HepG2 (cell line): ENCODE measurements at regions not wholly inside any gene's neighbourhood (a gene's known extent, or its start where the extent isn't known, plus 50 kb on each side); places are given as distances from the start of the nearest gene placed in this dataset.

ENCODE experiments used
- ATAC-seq: fragments of 200-7000 bp; cut with Tn5 transposase; 3 replicates; pipeline ENCODE4 v1.9.1; 2020; ENCODE audit warnings: mild to moderate bottlenecking, moderate library complexity
- BruUV-seq: library from RNA; stranded (reverse); fragments of 400-500 nt; replicated peaks from 2 replicates; lab custom pipeline; 2021; lab: Mats Ljungman, UMichigan
- CTCF ChIA-PET: fragments of 300-600 bp; formaldehyde crosslinking; extraction: SDS; loops from one replicate; lab custom pipeline; 2021; ENCODE audit warnings: low total read pairs, inconsistent platforms, low intra/inter-chr PET ratio; lab: Yijun Ruan, JAX
- POLR2A ChIA-PET: fragments of 350-600 bp; sonication (Branson Sonifier 250); formaldehyde crosslinking; loops from one replicate; lab custom pipeline; 2020; ENCODE audit warnings: antibody characterized with exemption, inconsistent platforms; lab: Yijun Ruan, JAX
- DNase-seq: peaks from one replicate; pipeline ENCODE4 v3.0.0-alpha.2; 2015; ENCODE audit warnings: low spot score
- FAIRE-seq: peaks from 3 replicates; lab custom pipeline; 2011; peaks lifted over from hg19 to GRCh38; lab: Jason Lieb, UNC
- H2AFZ ChIP-seq: one replicate; pipeline ENCODE4 v1.6.1; 2011; ENCODE audit warnings: low read length, inconsistent platforms
- H3K27ac ChIP-seq: fragments of 300-600 bp; 3 replicates; pipeline ENCODE4 v1.8.0; 2011; ENCODE audit warnings: mixed run types, mild to moderate bottlenecking, mixed read lengths, low read length, inconsistent platforms; ENCODE audit not compliant: insufficient read depth; ENCODE audit errors: extremely low read length
- H3K27me3 ChIP-seq, 2 experiments: fragments of 200-600 bp in 1 of 2; 2 replicates in 1 of 2; 3 replicates in 1 of 2; pipeline versions ENCODE4 v1.6.0 to v1.8.0; 2011; ENCODE audit warnings: low read length in 2 of 2, mild to moderate bottlenecking in 2 of 2, moderate library complexity in 2 of 2, inconsistent platforms in 1 of 2; ENCODE audit not compliant: insufficient read depth in 2 of 2, control insufficient read depth in 1 of 2
- H3K36me3 ChIP-seq, 2 experiments: fragments of 200-600 bp in 1 of 2; replicated peaks in 1 of 2; 2 replicates in 1 of 2; 3 replicates in 1 of 2; pipeline versions ENCODE4 v1.5.1 to v1.8.0; 2011; ENCODE audit warnings: low read length in 2 of 2, inconsistent platforms in 1 of 2; ENCODE audit not compliant: insufficient read depth in 2 of 2, control insufficient read depth in 1 of 2
- H3K4me1 ChIP-seq: 2 replicates; pipeline ENCODE4 v1.5.1; 2012; ENCODE audit warnings: low read length, inconsistent platforms; ENCODE audit not compliant: insufficient read depth
- H3K4me2 ChIP-seq: 2 replicates; pipeline ENCODE4 v1.6.0; 2011; ENCODE audit warnings: low read depth, low read length, inconsistent platforms
- H3K4me3 ChIP-seq, 3 experiments: fragments of 200-600 bp in 1 of 3; sonication (generic), shearing (Covaris generic) in 1 of 3; replicated peaks in 1 of 3; 2 replicates each; pipeline ENCODE4 v1.5.1; 2011 to 2016; ENCODE audit warnings: low read length in 3 of 3, inconsistent platforms in 2 of 3, low read depth in 2 of 3, mild to moderate bottlenecking in 2 of 3, control low read depth in 1 of 3, mixed read lengths in 1 of 3; ENCODE audit not compliant: insufficient read depth in 1 of 3
- H3K79me2 ChIP-seq: one replicate; pipeline ENCODE4 v1.6.1; 2011; ENCODE audit warnings: low read length, inconsistent platforms; ENCODE audit not compliant: insufficient read depth
- H3K9ac ChIP-seq: 2 replicates; pipeline ENCODE4 v1.6.0; 2011; ENCODE audit warnings: mild to moderate bottlenecking, low read depth, low read length, inconsistent platforms; ENCODE audit not compliant: insufficient read depth
- H3K9me3 ChIP-seq: 2 replicates; pipeline ENCODE4 v1.5.1; 2012; ENCODE audit warnings: mild to moderate bottlenecking, low read length
- H4K20me1 ChIP-seq: 2 replicates; pipeline ENCODE4 v1.6.0; 2011; ENCODE audit warnings: inconsistent platforms, mild to moderate bottlenecking, low read length, moderate library complexity; ENCODE audit not compliant: insufficient read depth
- BHLHE40 ChIP-seq: IDR thresholded peaks from 2 replicates; pipeline ENCODE4 v1.6.1; 2011; ENCODE audit warnings: low read length, improper control_type of control experiment
- CBX5 ChIP-seq: sonication (generic); formaldehyde crosslinking; IDR thresholded peaks from 2 replicates; pipeline ENCODE4 v1.4.0; 2020; ENCODE audit warnings: missing genetic modification reagents, borderline replicate concordance
- ERF ChIP-seq: IDR thresholded peaks from 2 replicates; pipeline ENCODE4 v1.6.1; 2018; ENCODE audit warnings: missing biosample characterization, missing genetic modification reagents
- KMT2B ChIP-seq: IDR thresholded peaks from 2 replicates; pipeline ENCODE4 v1.6.1; 2016; ENCODE audit warnings: missing genetic modification reagents, missing compliant biosample characterization
- PCBP2 ChIP-seq: fragments of 200-400 bp; formaldehyde crosslinking; optimal IDR thresholded peaks from 2 replicates; pipeline ENCODE3; 2018; ENCODE audit warnings: low read length, low read depth; ENCODE audit not compliant: poor library complexity, severe bottlenecking
- PHF5A ChIP-seq: IDR thresholded peaks from one replicate; pipeline ENCODE4 v1.6.1; 2018; ENCODE audit warnings: low read depth, missing genetic modification reagents; ENCODE audit not compliant: unreplicated experiment
- RARA ChIP-seq: IDR thresholded peaks from 2 replicates; pipeline ENCODE4 v1.6.1; 2016; ENCODE audit warnings: missing genetic modification reagents, missing compliant biosample characterization
- YEATS4 ChIP-seq: sonication (generic); formaldehyde crosslinking; IDR thresholded peaks from 2 replicates; pipeline ENCODE4 v1.4.0; 2020; ENCODE audit warnings: missing genetic modification reagents, borderline replicate concordance
- ZNF746 ChIP-seq: sonication (generic); formaldehyde crosslinking; IDR thresholded peaks from 2 replicates; pipeline ENCODE4 v1.8.0; 2022; ENCODE audit warnings: mild to moderate bottlenecking, missing genetic modification reagents
- WGBS: methylation state at CpG from one replicate; pipeline ENCODE4 v1.1.6; 2017; ENCODE audit warnings: low lambda C conversion rate; 5-methylcytosine and 5-hydroxymethylcytosine counted together
- in situ Hi-C: cut with HindIII; loops from 2 replicates; pipeline ENCODE4 v1.10.0; 2017; ENCODE audit warnings: low pct_unique_long_range_greater_than_20kb; ENCODE audit not compliant: extremely low pct_ligation_motif_present
- intact Hi-C: fragments of 100-400 bp; cut with micrococcal nuclease; formaldehyde crosslinking; loops from one replicate; pipeline ENCODE4 v1.10.0; 2022; ENCODE audit not compliant: unreplicated experiment
- TF ChIP-seq, protein P1 (sequence below): sonication (generic); formaldehyde crosslinking; IDR thresholded peaks from 2 replicates; pipeline ENCODE4 v1.4.0; 2020; ENCODE audit warnings: missing genetic modification reagents, borderline replicate concordance
- TF ChIP-seq, protein P2 (sequence below): sonication (generic); formaldehyde crosslinking; IDR thresholded peaks from 2 replicates; pipeline ENCODE4 v1.4.0; 2020; ENCODE audit warnings: missing genetic modification reagents
- TF ChIP-seq, protein P3 (sequence below): sonication (generic); formaldehyde crosslinking; IDR thresholded peaks from 2 replicates; pipeline ENCODE4 v1.4.0; 2020; ENCODE audit warnings: mild to moderate bottlenecking, missing genetic modification reagents
- TF ChIP-seq, protein P4 (sequence below): sonication (generic); formaldehyde crosslinking; conservative IDR thresholded peaks from 2 replicates; pipeline ENCODE4 v1.4.0; 2020; ENCODE audit warnings: missing genetic modification reagents

DNA sequence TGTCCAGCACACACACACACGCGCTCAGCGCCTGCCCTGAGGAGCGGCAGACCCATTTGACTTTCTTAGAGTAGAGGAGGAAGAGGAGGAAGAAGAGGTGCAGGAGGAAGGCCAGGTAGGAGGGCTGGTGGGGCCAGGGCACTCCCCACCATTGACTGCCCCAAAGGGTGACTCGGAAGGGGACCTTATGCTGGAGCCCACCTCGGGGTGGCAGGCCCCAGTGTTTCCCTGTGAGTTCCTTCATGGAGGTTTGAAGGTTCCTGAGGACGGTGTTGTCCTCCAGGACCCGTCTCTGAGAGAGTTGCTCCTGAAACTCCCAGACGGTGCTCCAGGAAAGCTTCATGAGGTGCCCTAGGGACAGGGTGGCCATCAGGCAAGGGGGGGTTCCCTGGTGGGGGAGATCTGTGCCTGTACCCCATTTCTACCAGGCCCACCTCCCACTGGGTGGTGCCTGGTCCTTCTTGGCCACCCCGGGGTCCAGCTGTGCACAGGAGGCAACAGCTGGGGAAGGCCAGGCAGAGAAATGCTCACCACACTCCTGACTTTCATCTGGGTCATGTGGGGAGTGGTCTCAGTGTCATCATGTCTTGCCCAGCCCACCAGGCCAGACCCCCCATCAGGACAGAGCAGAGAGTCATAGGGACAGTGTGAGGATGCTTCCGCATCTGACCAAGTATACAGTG lies 89.5 kb downstream of the TNFRSF13B start:
- ATAC-seq = no peak
- no TSS peak for BruUV-seq
- no peaks in the 10 kb centered on the region for H3K4me1 ChIP-seq
- peaks cover 0 to 9% of the 10 kb centered on the region in 2 experiments; a peak in 3 of 5 replicates for H3K27me3 ChIP-seq
- H3K9me3 ChIP-seq = peaks cover 2% of the 10 kb centered on the region; the same call in 1 of the 2 replicates
- H4K20me1 ChIP-seq = no peaks in the 10 kb centered on the region
- ChIA-PET CTCF (no interaction called here), POLR2A (no interaction called here)
- no peak overlapping the region for H2AFZ ChIP-seq
- H3K4me2 ChIP-seq = no peak overlapping the region
- H3K27ac ChIP-seq = no peak overlapping the region
- intact Hi-C loops (no loop called here), in situ Hi-C loops (no loop called here)
- H3K79me2 ChIP-seq = no peaks in the 10 kb centered on the region
- H3K9ac ChIP-seq = no peak overlapping the region
- no peak for FAIRE-seq
- no peak overlapping the region for H3K4me3 ChIP-seq
- 40% methylated on average over 9 of the region's 11 CpGs for WGBS
- no peaks in the 10 kb centered on the region for H3K36me3 ChIP-seq
- no peak for DNase-seq
- TF ChIP-seq, protein P1, sequence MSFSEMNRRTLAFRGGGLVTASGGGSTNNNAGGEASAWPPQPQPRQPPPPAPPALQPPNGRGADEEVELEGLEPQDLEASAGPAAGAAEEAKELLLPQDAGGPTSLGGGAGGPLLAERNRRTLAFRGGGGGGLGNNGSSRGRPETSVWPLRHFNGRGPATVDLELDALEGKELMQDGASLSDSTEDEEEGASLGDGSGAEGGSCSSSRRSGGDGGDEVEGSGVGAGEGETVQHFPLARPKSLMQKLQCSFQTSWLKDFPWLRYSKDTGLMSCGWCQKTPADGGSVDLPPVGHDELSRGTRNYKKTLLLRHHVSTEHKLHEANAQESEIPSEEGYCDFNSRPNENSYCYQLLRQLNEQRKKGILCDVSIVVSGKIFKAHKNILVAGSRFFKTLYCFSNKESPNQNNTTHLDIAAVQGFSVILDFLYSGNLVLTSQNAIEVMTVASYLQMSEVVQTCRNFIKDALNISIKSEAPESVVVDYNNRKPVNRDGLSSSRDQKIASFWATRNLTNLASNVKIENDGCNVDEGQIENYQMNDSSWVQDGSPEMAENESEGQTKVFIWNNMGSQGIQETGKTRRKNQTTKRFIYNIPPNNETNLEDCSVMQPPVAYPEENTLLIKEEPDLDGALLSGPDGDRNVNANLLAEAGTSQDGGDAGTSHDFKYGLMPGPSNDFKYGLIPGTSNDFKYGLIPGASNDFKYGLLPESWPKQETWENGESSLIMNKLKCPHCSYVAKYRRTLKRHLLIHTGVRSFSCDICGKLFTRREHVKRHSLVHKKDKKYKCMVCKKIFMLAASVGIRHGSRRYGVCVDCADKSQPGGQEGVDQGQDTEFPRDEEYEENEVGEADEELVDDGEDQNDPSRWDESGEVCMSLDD (CRISPR knock-in tag) = no peak
- no peak for TF ChIP-seq BHLHE40
- TF ChIP-seq RARA = no peak
- TF ChIP-seq, protein P2, sequence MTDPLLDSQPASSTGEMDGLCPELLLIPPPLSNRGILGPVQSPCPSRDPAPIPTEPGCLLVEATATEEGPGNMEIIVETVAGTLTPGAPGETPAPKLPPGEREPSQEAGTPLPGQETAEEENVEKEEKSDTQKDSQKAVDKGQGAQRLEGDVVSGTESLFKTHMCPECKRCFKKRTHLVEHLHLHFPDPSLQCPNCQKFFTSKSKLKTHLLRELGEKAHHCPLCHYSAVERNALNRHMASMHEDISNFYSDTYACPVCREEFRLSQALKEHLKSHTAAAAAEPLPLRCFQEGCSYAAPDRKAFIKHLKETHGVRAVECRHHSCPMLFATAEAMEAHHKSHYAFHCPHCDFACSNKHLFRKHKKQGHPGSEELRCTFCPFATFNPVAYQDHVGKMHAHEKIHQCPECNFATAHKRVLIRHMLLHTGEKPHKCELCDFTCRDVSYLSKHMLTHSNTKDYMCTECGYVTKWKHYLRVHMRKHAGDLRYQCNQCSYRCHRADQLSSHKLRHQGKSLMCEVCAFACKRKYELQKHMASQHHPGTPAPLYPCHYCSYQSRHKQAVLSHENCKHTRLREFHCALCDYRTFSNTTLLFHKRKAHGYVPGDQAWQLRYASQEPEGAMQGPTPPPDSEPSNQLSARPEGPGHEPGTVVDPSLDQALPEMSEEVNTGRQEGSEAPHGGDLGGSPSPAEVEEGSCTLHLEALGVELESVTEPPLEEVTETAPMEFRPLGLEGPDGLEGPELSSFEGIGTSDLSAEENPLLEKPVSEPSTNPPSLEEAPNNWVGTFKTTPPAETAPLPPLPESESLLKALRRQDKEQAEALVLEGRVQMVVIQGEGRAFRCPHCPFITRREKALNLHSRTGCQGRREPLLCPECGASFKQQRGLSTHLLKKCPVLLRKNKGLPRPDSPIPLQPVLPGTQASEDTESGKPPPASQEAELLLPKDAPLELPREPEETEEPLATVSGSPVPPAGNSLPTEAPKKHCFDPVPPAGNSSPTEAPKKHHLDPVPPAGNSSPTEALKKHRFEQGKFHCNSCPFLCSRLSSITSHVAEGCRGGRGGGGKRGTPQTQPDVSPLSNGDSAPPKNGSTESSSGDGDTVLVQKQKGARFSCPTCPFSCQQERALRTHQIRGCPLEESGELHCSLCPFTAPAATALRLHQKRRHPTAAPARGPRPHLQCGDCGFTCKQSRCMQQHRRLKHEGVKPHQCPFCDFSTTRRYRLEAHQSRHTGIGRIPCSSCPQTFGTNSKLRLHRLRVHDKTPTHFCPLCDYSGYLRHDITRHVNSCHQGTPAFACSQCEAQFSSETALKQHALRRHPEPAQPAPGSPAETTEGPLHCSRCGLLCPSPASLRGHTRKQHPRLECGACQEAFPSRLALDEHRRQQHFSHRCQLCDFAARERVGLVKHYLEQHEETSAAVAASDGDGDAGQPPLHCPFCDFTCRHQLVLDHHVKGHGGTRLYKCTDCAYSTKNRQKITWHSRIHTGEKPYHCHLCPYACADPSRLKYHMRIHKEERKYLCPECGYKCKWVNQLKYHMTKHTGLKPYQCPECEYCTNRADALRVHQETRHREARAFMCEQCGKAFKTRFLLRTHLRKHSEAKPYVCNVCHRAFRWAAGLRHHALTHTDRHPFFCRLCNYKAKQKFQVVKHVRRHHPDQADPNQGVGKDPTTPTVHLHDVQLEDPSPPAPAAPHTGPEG (CRISPR knock-in tag) = no peak
- TF ChIP-seq PCBP2 = no peak
- no peak for TF ChIP-seq PHF5A
- TF ChIP-seq, protein P3, sequence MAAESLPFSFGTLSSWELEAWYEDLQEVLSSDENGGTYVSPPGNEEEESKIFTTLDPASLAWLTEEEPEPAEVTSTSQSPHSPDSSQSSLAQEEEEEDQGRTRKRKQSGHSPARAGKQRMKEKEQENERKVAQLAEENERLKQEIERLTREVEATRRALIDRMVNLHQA (CRISPR knock-in tag) = no peak
- no peak for TF ChIP-seq YEATS4 (CRISPR knock-in tag)
- no peak for TF ChIP-seq KMT2B (CRISPR knock-in tag)
- TF ChIP-seq ZNF746 = no peak
- TF ChIP-seq, protein P4, sequence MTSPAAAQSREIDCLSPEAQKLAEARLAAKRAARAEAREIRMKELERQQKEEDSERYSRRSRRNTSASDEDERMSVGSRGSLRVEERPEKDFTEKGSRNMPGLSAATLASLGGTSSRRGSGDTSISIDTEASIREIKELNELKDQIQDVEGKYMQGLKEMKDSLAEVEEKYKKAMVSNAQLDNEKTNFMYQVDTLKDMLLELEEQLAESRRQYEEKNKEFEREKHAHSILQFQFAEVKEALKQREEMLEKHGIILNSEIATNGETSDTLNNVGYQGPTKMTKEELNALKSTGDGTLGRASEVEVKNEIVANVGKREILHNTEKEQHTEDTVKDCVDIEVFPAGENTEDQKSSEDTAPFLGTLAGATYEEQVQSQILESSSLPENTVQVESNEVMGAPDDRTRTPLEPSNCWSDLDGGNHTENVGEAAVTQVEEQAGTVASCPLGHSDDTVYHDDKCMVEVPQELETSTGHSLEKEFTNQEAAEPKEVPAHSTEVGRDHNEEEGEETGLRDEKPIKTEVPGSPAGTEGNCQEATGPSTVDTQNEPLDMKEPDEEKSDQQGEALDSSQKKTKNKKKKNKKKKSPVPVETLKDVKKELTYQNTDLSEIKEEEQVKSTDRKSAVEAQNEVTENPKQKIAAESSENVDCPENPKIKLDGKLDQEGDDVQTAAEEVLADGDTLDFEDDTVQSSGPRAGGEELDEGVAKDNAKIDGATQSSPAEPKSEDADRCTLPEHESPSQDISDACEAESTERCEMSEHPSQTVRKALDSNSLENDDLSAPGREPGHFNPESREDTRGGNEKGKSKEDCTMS = no peak
- no peak for TF ChIP-seq ERF (CRISPR knock-in tag)
- no peak for TF ChIP-seq CBX5 (CRISPR knock-in tag)
